HepG2 (cell line): ENCODE measurements at regions not wholly inside any gene's neighbourhood (a gene's known extent, or its start where the extent isn't known, plus 50 kb on each side); places are given as distances from the start of the nearest gene placed in this dataset.

Source experiments
- ATAC-seq: fragments of 200-7000 bp; cut with Tn5 transposase; 3 replicates; pipeline ENCODE4 v1.9.1; 2020; ENCODE audit warnings: mild to moderate bottlenecking, moderate library complexity
- BruUV-seq: library from RNA; stranded (reverse); fragments of 400-500 nt; replicated peaks from 2 replicates; lab custom pipeline; 2021; lab: Mats Ljungman, UMichigan
- CTCF ChIA-PET: fragments of 300-600 bp; formaldehyde crosslinking; extraction: SDS; loops from one replicate; lab custom pipeline; 2021; ENCODE audit warnings: low total read pairs, inconsistent platforms, low intra/inter-chr PET ratio; lab: Yijun Ruan, JAX
- POLR2A ChIA-PET: fragments of 350-600 bp; sonication (Branson Sonifier 250); formaldehyde crosslinking; loops from one replicate; lab custom pipeline; 2020; ENCODE audit warnings: antibody characterized with exemption, inconsistent platforms; lab: Yijun Ruan, JAX
- DNase-seq: peaks from one replicate; pipeline ENCODE4 v3.0.0-alpha.2; 2015; ENCODE audit warnings: low spot score
- FAIRE-seq: peaks from 3 replicates; lab custom pipeline; 2011; peaks lifted over from hg19 to GRCh38; lab: Jason Lieb, UNC
- H2AFZ ChIP-seq: one replicate; pipeline ENCODE4 v1.6.1; 2011; ENCODE audit warnings: low read length, inconsistent platforms
- H3K27ac ChIP-seq: fragments of 300-600 bp; 3 replicates; pipeline ENCODE4 v1.8.0; 2011; ENCODE audit warnings: mixed run types, mild to moderate bottlenecking, mixed read lengths, low read length, inconsistent platforms; ENCODE audit not compliant: insufficient read depth; ENCODE audit errors: extremely low read length
- H3K27me3 ChIP-seq, 2 experiments: fragments of 200-600 bp in 1 of 2; 2 replicates in 1 of 2; 3 replicates in 1 of 2; pipeline versions ENCODE4 v1.6.0 to v1.8.0; 2011; ENCODE audit warnings: low read length in 2 of 2, mild to moderate bottlenecking in 2 of 2, moderate library complexity in 2 of 2, inconsistent platforms in 1 of 2; ENCODE audit not compliant: insufficient read depth in 2 of 2, control insufficient read depth in 1 of 2
- H3K36me3 ChIP-seq, 2 experiments: fragments of 200-600 bp in 1 of 2; replicated peaks in 1 of 2; 2 replicates in 1 of 2; 3 replicates in 1 of 2; pipeline versions ENCODE4 v1.5.1 to v1.8.0; 2011; ENCODE audit warnings: low read length in 2 of 2, inconsistent platforms in 1 of 2; ENCODE audit not compliant: insufficient read depth in 2 of 2, control insufficient read depth in 1 of 2
- H3K4me1 ChIP-seq: 2 replicates; pipeline ENCODE4 v1.5.1; 2012; ENCODE audit warnings: low read length, inconsistent platforms; ENCODE audit not compliant: insufficient read depth
- H3K4me2 ChIP-seq: 2 replicates; pipeline ENCODE4 v1.6.0; 2011; ENCODE audit warnings: low read depth, low read length, inconsistent platforms
- H3K4me3 ChIP-seq, 3 experiments: fragments of 200-600 bp in 1 of 3; sonication (generic), shearing (Covaris generic) in 1 of 3; replicated peaks in 1 of 3; 2 replicates each; pipeline ENCODE4 v1.5.1; 2011 to 2016; ENCODE audit warnings: low read length in 3 of 3, inconsistent platforms in 2 of 3, low read depth in 2 of 3, mild to moderate bottlenecking in 2 of 3, control low read depth in 1 of 3, mixed read lengths in 1 of 3; ENCODE audit not compliant: insufficient read depth in 1 of 3
- H3K79me2 ChIP-seq: one replicate; pipeline ENCODE4 v1.6.1; 2011; ENCODE audit warnings: low read length, inconsistent platforms; ENCODE audit not compliant: insufficient read depth
- H3K9ac ChIP-seq: 2 replicates; pipeline ENCODE4 v1.6.0; 2011; ENCODE audit warnings: mild to moderate bottlenecking, low read depth, low read length, inconsistent platforms; ENCODE audit not compliant: insufficient read depth
- H3K9me3 ChIP-seq: 2 replicates; pipeline ENCODE4 v1.5.1; 2012; ENCODE audit warnings: mild to moderate bottlenecking, low read length
- H4K20me1 ChIP-seq: 2 replicates; pipeline ENCODE4 v1.6.0; 2011; ENCODE audit warnings: inconsistent platforms, mild to moderate bottlenecking, low read length, moderate library complexity; ENCODE audit not compliant: insufficient read depth
- GABPA ChIP-seq, 2 experiments: IDR thresholded peaks; 2 replicates each; pipeline ENCODE4 v1.6.1; 2011 to 2016; ENCODE audit warnings: low read depth in 2 of 2, low read length in 1 of 2, missing biosample characterization in 1 of 2, missing genetic modification characterization in 1 of 2
- GPN1 ChIP-seq: sonication (generic); formaldehyde crosslinking; IDR thresholded peaks from 2 replicates; pipeline ENCODE4 v1.5.1; 2020; ENCODE audit warnings: missing genetic modification reagents, borderline replicate concordance
- KDM5B ChIP-seq: sonication (generic); formaldehyde crosslinking; IDR thresholded peaks from 2 replicates; pipeline ENCODE4 v1.4.0; 2020; ENCODE audit warnings: missing genetic modification reagents, mild to moderate bottlenecking, borderline replicate concordance
- MED13 ChIP-seq: sonication (generic); formaldehyde crosslinking; IDR thresholded peaks from 2 replicates; pipeline ENCODE4 v1.5.0; 2020; ENCODE audit warnings: missing genetic modification reagents
- NONO ChIP-seq, 2 experiments: fragments of 450-650 bp in 1 of 2; sonication (generic) in 1 of 2; formaldehyde crosslinking in 1 of 2; IDR thresholded peaks in 1 of 2; conservative IDR thresholded peaks in 1 of 2; 2 replicates each; pipeline versions ENCODE4 v1.6.1 to v1.8.0; 2017 to 2022; ENCODE audit warnings: mild to moderate bottlenecking in 1 of 2, missing genetic modification reagents in 1 of 2, moderate library complexity in 1 of 2
- PLSCR1 ChIP-seq: sonication (generic); formaldehyde crosslinking; IDR thresholded peaks from 2 replicates; pipeline ENCODE4 v1.5.0; 2020; ENCODE audit warnings: missing genetic modification reagents, mild to moderate bottlenecking, borderline replicate concordance
- SP140L ChIP-seq: sonication (generic); formaldehyde crosslinking; IDR thresholded peaks from 2 replicates; pipeline ENCODE4 v1.4.0; 2020; ENCODE audit warnings: missing genetic modification reagents, borderline replicate concordance
- YEATS4 ChIP-seq: sonication (generic); formaldehyde crosslinking; IDR thresholded peaks from 2 replicates; pipeline ENCODE4 v1.4.0; 2020; ENCODE audit warnings: missing genetic modification reagents, borderline replicate concordance
- YY1 ChIP-seq: IDR thresholded peaks from 2 replicates; pipeline ENCODE4 v1.6.1; 2011; ENCODE audit warnings: low read length, low read depth, moderate library complexity, mild to moderate bottlenecking; ENCODE audit not compliant: insufficient read depth, insufficient replicate concordance
- ZNF207 ChIP-seq: fragments of 450-650 bp; IDR thresholded peaks from 2 replicates; pipeline ENCODE4 v1.6.1; 2016; ENCODE audit warnings: antibody characterized with exemption, borderline replicate concordance
- ZNF547 ChIP-seq: sonication (generic); formaldehyde crosslinking; IDR thresholded peaks from 2 replicates; pipeline ENCODE4 v1.5.1; 2020; ENCODE audit warnings: mild to moderate bottlenecking, missing genetic modification reagents
- ZNF597 ChIP-seq: sonication (generic); formaldehyde crosslinking; IDR thresholded peaks from 2 replicates; pipeline ENCODE4 v1.5.0; 2020; ENCODE audit warnings: missing genetic modification reagents
- WGBS: methylation state at CpG from one replicate; pipeline ENCODE4 v1.1.6; 2017; ENCODE audit warnings: low lambda C conversion rate; 5-methylcytosine and 5-hydroxymethylcytosine counted together
- in situ Hi-C: cut with HindIII; loops from 2 replicates; pipeline ENCODE4 v1.10.0; 2017; ENCODE audit warnings: low pct_unique_long_range_greater_than_20kb; ENCODE audit not compliant: extremely low pct_ligation_motif_present
- intact Hi-C: fragments of 100-400 bp; cut with micrococcal nuclease; formaldehyde crosslinking; loops from one replicate; pipeline ENCODE4 v1.10.0; 2022; ENCODE audit not compliant: unreplicated experiment
- TF ChIP-seq, protein P1 (sequence below): sonication (generic); formaldehyde crosslinking; IDR thresholded peaks from 2 replicates; pipeline ENCODE4 v1.8.0; 2022; ENCODE audit warnings: low read depth, missing genetic modification reagents

GRCh38 chr3:65178703-65179102 lies 490.9 kb upstream of the ADAMTS9 start:
- 13% methylated on average over 6 of the region's 6 CpGs for WGBS
- H3K79me2 ChIP-seq, result no peaks in the 10 kb centered on the region
- ATAC-seq (no peak), DNase-seq (no peak), FAIRE-seq (no peak)
- H3K27ac ChIP-seq, result no peak overlapping the region
- in situ Hi-C loops (no loop called here), intact Hi-C loops (no loop called here)
- no peaks in the 10 kb centered on the region for H4K20me1 ChIP-seq
- H3K4me3 ChIP-seq, result no peak overlapping the region
- TF ChIP-seq YY1, result no peak
- H3K4me1 ChIP-seq, result no peaks in the 10 kb centered on the region
- no peak overlapping the region for H3K4me2 ChIP-seq
- CTCF ChIA-PET, result no interaction called here
- H3K36me3 ChIP-seq, result no peaks in the 10 kb centered on the region
- no peaks in the 10 kb centered on the region for H3K27me3 ChIP-seq
- BruUV-seq, result no TSS peak
- H3K9ac ChIP-seq, result no peak overlapping the region
- H2AFZ ChIP-seq, result no peak overlapping the region
- POLR2A ChIA-PET, result no interaction called here
- no peaks in the 10 kb centered on the region for H3K9me3 ChIP-seq

GRCh38 chr3:65177960-65178376 lies 490.2 kb upstream of the ADAMTS9 start:
- no peak overlapping the region for H3K27ac ChIP-seq
- intact Hi-C loops, result no loop called here
- H3K36me3 ChIP-seq, result no peaks in the 10 kb centered on the region
- no peaks in the 10 kb centered on the region for H3K79me2 ChIP-seq
- DNase-seq (no peak), FAIRE-seq (no peak), ATAC-seq (no peak)
- 0% methylated on average over 1 of the region's 1 CpG for WGBS
- H3K4me1 ChIP-seq, result no peaks in the 10 kb centered on the region
- no peak overlapping the region for H2AFZ ChIP-seq
- no TSS peak for BruUV-seq
- in situ Hi-C loops, result no loop called here
- no peak overlapping the region for H3K4me2 ChIP-seq
- no peaks in the 10 kb centered on the region for H3K9me3 ChIP-seq
- POLR2A ChIA-PET, result no interaction called here
- no peaks in the 10 kb centered on the region for H3K27me3 ChIP-seq
- CTCF ChIA-PET, result no interaction called here
- no peak overlapping the region for H3K9ac ChIP-seq
- no peaks in the 10 kb centered on the region for H4K20me1 ChIP-seq
- H3K4me3 ChIP-seq, result no peak overlapping the region
- TF ChIP-seq ZNF597 (CRISPR knock-in tag) (no peak), PLSCR1 (CRISPR knock-in tag) (no peak), GABPA (IDR thresholded peaks at IDR 0.05; ENCODE audit: low read depth, low read length) (no peak), GABPA (CRISPR knock-in tag; IDR thresholded peaks at IDR 0.05; ENCODE audit: low read depth) (no peak), SP140L (no peak), ZNF207 (no peak), KDM5B (CRISPR knock-in tag) (no peak), YEATS4 (CRISPR knock-in tag) (no peak), ZNF547 (no peak), NONO (IDR thresholded peaks at IDR 0.05) (no peak), NONO (CRISPR knock-in tag; conservative IDR thresholded peaks at IDR 0.05) (no peak), MED13 (CRISPR knock-in tag) (no peak), GPN1 (CRISPR knock-in tag) (no peak)
- TF ChIP-seq, protein P1, sequence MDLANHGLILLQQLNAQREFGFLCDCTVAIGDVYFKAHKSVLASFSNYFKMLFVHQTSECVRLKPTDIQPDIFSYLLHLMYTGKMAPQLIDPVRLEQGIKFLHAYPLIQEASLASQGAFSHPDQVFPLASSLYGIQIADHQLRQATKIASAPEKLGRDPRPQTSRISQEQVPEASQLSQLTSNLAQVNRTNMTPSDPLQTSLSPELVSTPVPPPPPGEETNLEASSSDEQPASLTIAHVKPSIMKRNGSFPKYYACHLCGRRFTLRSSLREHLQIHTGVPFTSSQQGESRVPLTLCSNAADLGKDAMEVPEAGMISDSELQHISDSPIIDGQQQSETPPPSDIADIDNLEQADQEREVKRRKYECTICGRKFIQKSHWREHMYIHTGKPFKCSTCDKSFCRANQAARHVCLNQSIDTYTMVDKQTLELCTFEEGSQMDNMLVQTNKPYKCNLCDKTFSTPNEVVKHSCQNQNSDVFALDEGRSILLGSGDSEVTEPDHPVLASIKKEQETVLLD (CRISPR knock-in tag), result no peak
